BJ (cell line): ENCODE measurements at regions not wholly inside any gene's neighbourhood (a gene's known extent, or its start where the extent isn't known, plus 50 kb on each side); places are given as distances from the start of the nearest gene placed in this dataset.

ENCODE experiments used
- CTCF ChIA-PET: fragments of 350-600 bp; formaldehyde crosslinking; extraction: SDS; loops from one replicate; lab custom pipeline; 2021; ENCODE audit warnings: antibody characterized with exemption, inconsistent platforms; lab: Yijun Ruan, JAX
- POLR2A ChIA-PET: fragments of 300-600 bp; sonication (Branson Sonifier 250); formaldehyde crosslinking; extraction: SDS; loops from one replicate; lab custom pipeline; 2021; ENCODE audit warnings: antibody characterized with exemption; lab: Charles Lee
- DNase-seq: peaks from one replicate; pipeline ENCODE4 v3.0.0-alpha.2; 2011; ENCODE audit warnings: low read depth
- H3K27me3 ChIP-seq: 2 replicates; pipeline ENCODE4 v1.6.0; 2011; ENCODE audit warnings: low read length; ENCODE audit not compliant: control insufficient read depth, insufficient read depth
- H3K36me3 ChIP-seq: 2 replicates; pipeline ENCODE4 v1.5.1; 2011; ENCODE audit warnings: low read length; ENCODE audit not compliant: control insufficient read depth, insufficient read depth
- H3K4me3 ChIP-seq: 2 replicates; pipeline ENCODE4 v1.5.1; 2011; ENCODE audit warnings: low read depth, mild to moderate bottlenecking, control low read depth, low read length
- TF ChIP-seq, protein P1 (sequence below): IDR thresholded peaks from 2 replicates; pipeline ENCODE4 v1.5.1; 2011; ENCODE audit warnings: low read depth, mild to moderate bottlenecking, control low read depth, inconsistent platforms, low read length, moderate library complexity; ENCODE audit not compliant: insufficient read depth

DNA sequence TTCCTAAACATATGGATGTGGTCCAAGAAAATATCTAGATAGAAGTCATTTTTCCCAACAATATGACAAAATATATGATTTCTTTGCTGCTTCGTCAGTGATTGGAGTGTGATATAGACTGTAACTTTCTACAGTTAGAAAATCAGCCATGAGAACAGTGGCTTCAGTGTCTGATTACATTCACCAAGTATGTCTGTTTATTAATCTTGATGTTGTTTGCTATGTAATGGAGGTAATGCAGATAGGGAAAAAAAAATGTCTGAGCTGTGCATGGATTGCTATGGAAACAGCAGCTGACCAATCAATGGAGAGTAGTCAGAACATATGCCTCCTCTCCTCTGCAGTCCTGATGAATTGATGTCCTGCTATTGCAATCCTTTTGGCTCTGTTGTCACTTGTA is 72.3 kb upstream of the GAP43 start:
- no peaks in the 10 kb centered on the region for H3K36me3 ChIP-seq
- H3K27me3 ChIP-seq, result no peaks in the 10 kb centered on the region
- POLR2A ChIA-PET, result interaction anchor here (0.6 kb wide), 1 partner anchor 17 kb away, joined by 5 read pairs; no protein-coding TSS in a partner anchor
- TF ChIP-seq, protein P1, sequence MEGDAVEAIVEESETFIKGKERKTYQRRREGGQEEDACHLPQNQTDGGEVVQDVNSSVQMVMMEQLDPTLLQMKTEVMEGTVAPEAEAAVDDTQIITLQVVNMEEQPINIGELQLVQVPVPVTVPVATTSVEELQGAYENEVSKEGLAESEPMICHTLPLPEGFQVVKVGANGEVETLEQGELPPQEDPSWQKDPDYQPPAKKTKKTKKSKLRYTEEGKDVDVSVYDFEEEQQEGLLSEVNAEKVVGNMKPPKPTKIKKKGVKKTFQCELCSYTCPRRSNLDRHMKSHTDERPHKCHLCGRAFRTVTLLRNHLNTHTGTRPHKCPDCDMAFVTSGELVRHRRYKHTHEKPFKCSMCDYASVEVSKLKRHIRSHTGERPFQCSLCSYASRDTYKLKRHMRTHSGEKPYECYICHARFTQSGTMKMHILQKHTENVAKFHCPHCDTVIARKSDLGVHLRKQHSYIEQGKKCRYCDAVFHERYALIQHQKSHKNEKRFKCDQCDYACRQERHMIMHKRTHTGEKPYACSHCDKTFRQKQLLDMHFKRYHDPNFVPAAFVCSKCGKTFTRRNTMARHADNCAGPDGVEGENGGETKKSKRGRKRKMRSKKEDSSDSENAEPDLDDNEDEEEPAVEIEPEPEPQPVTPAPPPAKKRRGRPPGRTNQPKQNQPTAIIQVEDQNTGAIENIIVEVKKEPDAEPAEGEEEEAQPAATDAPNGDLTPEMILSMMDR, result no peak
- no peak for DNase-seq
- CTCF ChIA-PET, result interaction anchor here (0.7 kb wide), 1 partner anchor 19 kb away, joined by 3 read pairs; no protein-coding TSS in a partner anchor
- no peak overlapping the region for H3K4me3 ChIP-seq

- TF ChIP-seq, protein P1, result no peak
- Histone ChIP-seq H3K4me3 (no peak overlapping the region), H3K36me3 (no peaks in the 10 kb centered on the region), H3K27me3 (no peaks in the 10 kb centered on the region)
- CTCF ChIA-PET, result interaction anchor here (0.7 kb wide), 1 partner anchor 9 kb away, joined by 4 read pairs; no protein-coding TSS in a partner anchor
- POLR2A ChIA-PET, result no interaction called here
- DNase-seq, result no peak
These were observed 71.3 kb upstream of the GAP43 start for GRCh38 chr3:115552007-115552406.

DNA sequence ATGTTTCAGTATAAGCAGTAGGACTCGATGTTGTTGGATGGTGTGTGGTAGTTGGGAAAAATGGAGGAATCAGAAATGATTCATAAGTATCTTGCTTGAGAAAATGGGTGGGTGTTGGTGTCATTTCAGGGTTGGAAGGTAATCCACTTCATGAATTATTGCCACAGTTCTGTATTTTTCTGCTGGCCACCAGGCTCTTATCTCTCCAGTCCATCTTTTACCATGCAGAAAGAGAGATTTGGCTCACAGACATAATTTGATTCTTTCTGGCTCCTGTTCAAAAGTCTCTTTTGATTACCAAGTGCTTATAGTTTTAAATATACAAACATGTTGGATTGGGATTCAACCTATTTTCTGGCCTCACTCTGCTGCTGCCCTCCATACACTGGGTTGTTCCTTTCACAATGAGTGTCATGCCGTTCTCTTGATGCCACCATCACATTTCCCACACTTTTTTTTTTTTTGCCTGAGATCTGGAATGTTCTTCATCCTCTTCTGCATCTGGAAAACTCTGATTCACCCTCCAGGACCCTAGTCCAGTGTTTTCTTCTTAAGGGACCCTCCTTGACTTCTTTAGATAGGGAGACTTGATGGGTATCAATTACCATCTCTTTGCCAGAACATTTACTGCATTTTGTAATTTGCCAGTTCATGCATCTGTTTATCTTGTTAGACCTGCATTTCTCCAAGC is 69.4 kb upstream of the GAP43 start:
- POLR2A ChIA-PET, result no interaction called here
- DNase-seq, result no peak

DNA sequence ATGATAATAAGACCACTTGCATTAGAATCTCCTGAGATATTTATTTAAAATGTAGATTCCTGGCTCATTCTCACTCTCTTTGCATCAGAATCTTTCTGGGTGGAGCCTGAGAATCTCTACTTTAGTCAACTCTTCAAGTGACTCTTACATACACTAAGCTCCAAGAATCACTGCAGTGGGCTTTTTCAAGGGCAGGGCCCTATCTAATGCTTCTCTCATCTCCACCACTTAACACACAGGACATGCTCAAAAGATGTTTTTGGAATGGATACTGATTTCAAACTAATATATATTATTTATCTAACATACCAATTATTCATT is 68.9 kb upstream of the GAP43 start:
- no peak for DNase-seq
- ChIA-PET POLR2A (no interaction called here), CTCF (no interaction called here)
- no peak overlapping the region for H3K4me3 ChIP-seq
- TF ChIP-seq, protein P1, result no peak
- H3K36me3 ChIP-seq, result no peaks in the 10 kb centered on the region
- no peaks in the 10 kb centered on the region for H3K27me3 ChIP-seq

More for the DNA sequence above, 69.4 kb upstream of the GAP43 start:
- Histone ChIP-seq H3K4me3 (no peak overlapping the region), H3K27me3 (no peaks in the 10 kb centered on the region), H3K36me3 (no peaks in the 10 kb centered on the region)
- CTCF ChIA-PET, result no interaction called here
- TF ChIP-seq, protein P1, result no peak

GRCh38 chr3:115562636-115563267 is 60.6 kb upstream of the GAP43 start:
- CTCF ChIA-PET, result interaction anchor here (1.1 kb wide), 1 partner anchor 9 kb away, joined by 3 read pairs; no protein-coding TSS in a partner anchor
- POLR2A ChIA-PET, result no interaction called here
- no peaks in the 10 kb centered on the region for H3K36me3 ChIP-seq
- H3K27me3 ChIP-seq, result no peaks in the 10 kb centered on the region
- no peak for DNase-seq
- no peak overlapping the region for H3K4me3 ChIP-seq
- TF ChIP-seq, protein P1, result no peak
